GM23338 (cell line): ENCODE measurements at regions not wholly inside any gene's neighbourhood (a gene's known extent, or its start where the extent isn't known, plus 50 kb on each side); places are given as distances from the start of the nearest gene placed in this dataset.

ENCODE experiments used
- ATAC-seq: fragments of 200-7000 bp; cut with Tn5 transposase; 3 replicates; pipeline ENCODE4 v1.9.1; 2020
- DNase-seq: peaks from one replicate; pipeline ENCODE4 v3.0.0-alpha.2; 2015; ENCODE audit warnings: low spot score
- H2AFZ ChIP-seq: fragments of 200-600 bp; sonication (generic); 2 replicates; pipeline ENCODE4 v1.8.0; 2016; ENCODE audit warnings: antibody characterized with exemption, mild to moderate bottlenecking, moderate library complexity
- H3F3A ChIP-seq: fragments of 200-600 bp; sonication (generic); replicated peaks from 2 replicates; pipeline ENCODE4 v1.8.0; 2017; ENCODE audit warnings: antibody characterized with exemption, mixed run types, low read depth
- H3K27ac ChIP-seq: fragments of 200-600 bp; sonication (generic); 2 replicates; pipeline ENCODE4 v1.6.1; 2016; ENCODE audit warnings: low read depth
- H3K27me3 ChIP-seq: fragments of 200-600 bp; sonication (generic); 2 replicates; pipeline ENCODE4 v1.8.0; 2016; ENCODE audit warnings: mild to moderate bottlenecking, mixed run types, moderate library complexity; ENCODE audit not compliant: insufficient read depth
- H3K36me3 ChIP-seq: fragments of 200-600 bp; sonication (generic); 2 replicates; pipeline ENCODE4 v1.8.0; 2016; ENCODE audit warnings: mild to moderate bottlenecking; ENCODE audit not compliant: insufficient read depth
- H3K4me1 ChIP-seq: fragments of 200-600 bp; sonication (generic); 2 replicates; pipeline ENCODE4 v1.8.0; 2016; ENCODE audit warnings: mild to moderate bottlenecking, moderate library complexity; ENCODE audit not compliant: insufficient read depth
- H3K4me2 ChIP-seq: fragments of 200-600 bp; sonication (generic); 2 replicates; pipeline ENCODE4 v1.7.1; 2017; ENCODE audit warnings: mixed run types
- H3K4me3 ChIP-seq: fragments of 200-600 bp; sonication (generic); 2 replicates; pipeline ENCODE4 v1.6.1; 2016; ENCODE audit warnings: mixed run types
- H3K79me2 ChIP-seq: fragments of 200-600 bp; sonication (generic); replicated peaks from 2 replicates; pipeline ENCODE4 v1.8.0; 2017; ENCODE audit warnings: mild to moderate bottlenecking; ENCODE audit not compliant: insufficient read depth
- H3K9me2 ChIP-seq: fragments of 200-600 bp; sonication (generic); 2 replicates; pipeline ENCODE4 v1.8.0; 2017; ENCODE audit not compliant: insufficient read depth
- H4K20me1 ChIP-seq: fragments of 200-600 bp; sonication (generic); replicated peaks from 2 replicates; pipeline ENCODE4 v1.8.0; 2017; ENCODE audit warnings: mild to moderate bottlenecking; ENCODE audit not compliant: insufficient read depth
- H3K27ac Mint-ChIP-seq: 2 replicates; pipeline ENCODE4 v1.8.0; 2020; ENCODE audit warnings: inconsistent platforms, mild to moderate bottlenecking, moderate library complexity, mixed read lengths
- H3K27me3 Mint-ChIP-seq: 3 replicates; pipeline ENCODE4 v1.8.0; 2022; ENCODE audit warnings: low read depth, mild to moderate bottlenecking, moderate library complexity, mixed read lengths, inconsistent platforms; ENCODE audit not compliant: insufficient read depth, poor library complexity
- H3K36me3 Mint-ChIP-seq: 3 replicates; pipeline ENCODE4 v1.8.0; 2021; ENCODE audit warnings: low read depth, mild to moderate bottlenecking, inconsistent platforms, moderate library complexity, mixed read lengths
- H3K4me1 Mint-ChIP-seq: 3 replicates; pipeline ENCODE4 v1.8.0; 2020; ENCODE audit warnings: mild to moderate bottlenecking, inconsistent platforms, mixed read lengths
- H3K4me3 Mint-ChIP-seq: 3 replicates; pipeline ENCODE4 v1.8.0; 2021; ENCODE audit warnings: moderate library complexity, mild to moderate bottlenecking, inconsistent platforms, mixed read lengths
- H3K9me3 Mint-ChIP-seq: 3 replicates; pipeline ENCODE4 v1.8.0; 2020; ENCODE audit warnings: moderate library complexity, mild to moderate bottlenecking, inconsistent platforms, mixed read lengths
- CREB1 ChIP-seq: fragments of 250-450 bp; sonication (Bioruptor Pico); IDR thresholded peaks from 2 replicates; pipeline ENCODE4 v1.5.0; 2020; ENCODE audit warnings: low read depth, mild to moderate bottlenecking, moderate library complexity
- CTCF ChIP-seq, 2 experiments: fragments of 200-600 bp in 1 of 2; sonication (generic) in 1 of 2; conservative IDR thresholded peaks; 2 replicates each; pipeline versions ENCODE4 v1.5.1 to v1.6.1; 2016 to 2017; ENCODE audit warnings: antibody characterized with exemption in 2 of 2, low read depth in 2 of 2, mild to moderate bottlenecking in 2 of 2, moderate library complexity in 1 of 2
- EZH2 ChIP-seq: fragments of 200-600 bp; sonication (generic); IDR thresholded peaks from one replicate; pipeline ENCODE4 v1.8.0; 2017; ENCODE audit warnings: antibody characterized with exemption, mild to moderate bottlenecking, low read depth; ENCODE audit not compliant: unreplicated experiment
- JUNB ChIP-seq: IDR thresholded peaks from one replicate; pipeline ENCODE4 v1.6.1; 2016; ENCODE audit warnings: antibody characterized with exemption; ENCODE audit not compliant: unreplicated experiment
- NANOG ChIP-seq: IDR thresholded peaks from 2 replicates; pipeline ENCODE4 v1.6.1; 2016; ENCODE audit warnings: antibody characterized with exemption, borderline replicate concordance
- POLR2AphosphoS5 ChIP-seq: IDR thresholded peaks from 2 replicates; pipeline ENCODE4 v1.6.1; 2016; ENCODE audit warnings: antibody characterized with exemption, low read depth
- STAT1 ChIP-seq: IDR thresholded peaks from one replicate; pipeline ENCODE4 v1.6.1; 2016; ENCODE audit warnings: antibody characterized with exemption; ENCODE audit not compliant: unreplicated experiment
- ZNF331 ChIP-seq: fragments of 250-450 bp; sonication (Bioruptor Pico); IDR thresholded peaks from 2 replicates; pipeline ENCODE4 v1.5.0; 2020; ENCODE audit warnings: low read depth, mild to moderate bottlenecking, moderate library complexity
- ZNF462 ChIP-seq: fragments of 250-450 bp; sonication (Bioruptor Pico); IDR thresholded peaks from 2 replicates; pipeline ENCODE4 v1.5.0; 2020; ENCODE audit warnings: mild to moderate bottlenecking, moderate library complexity

- Mint-ChIP-seq H3K9me3 (peaks cover 19% of the 10 kb centered on the region), H3K36me3 (peaks cover 7% of the 10 kb centered on the region), H3K27me3 (peaks cover 2% of the 10 kb centered on the region), H3K27ac (no peak overlapping the region), H3K4me3 (no peak overlapping the region), H3K4me1 (no peaks in the 10 kb centered on the region; the same call in 1 of the 3 replicates)
- Histone ChIP-seq H3K36me3 (no peaks in the 10 kb centered on the region), H3K4me3 (no peak overlapping the region), H3K27me3 (no peaks in the 10 kb centered on the region), H3K4me2 (no peak overlapping the region), H3K9me2 (no peaks in the 10 kb centered on the region), H2AFZ (peak overlapping the region; percentile 90; the same call in 1 of the 2 replicates), H3K4me1 (no peaks in the 10 kb centered on the region), H3K27ac (no peak overlapping the region), H3F3A (no peaks in the 10 kb centered on the region), H3K79me2 (no peaks in the 10 kb centered on the region), H4K20me1 (no peaks in the 10 kb centered on the region)
- DNase-seq, result peak; percentile 71
- TF ChIP-seq CTCF (conservative IDR thresholded peaks at IDR 0.05; ENCODE audit: low read depth in 2 of 2) (peak; percentile 68 to 84), CREB1 (CRISPR knock-in tag) (no peak)
- ATAC-seq, result peak; percentile 89
Observed at GRCh38 chr10:81081887-81082620, 544.4 kb downstream of the SH2D4B start.

- H3K4me2 ChIP-seq, result no peak overlapping the region
- no peak overlapping the region for H3K27ac Mint-ChIP-seq
- no peaks in the 10 kb centered on the region for H4K20me1 ChIP-seq
- ATAC-seq (peak; percentile 53; the same call in 2 of the 3 replicates), DNase-seq (peak; percentile 1)
- H3K4me3 Mint-ChIP-seq, result no peak overlapping the region
- peaks cover 2% of the 10 kb centered on the region for H3K27me3 Mint-ChIP-seq
- H2AFZ ChIP-seq, result peak overlapping the region; percentile 90
- H3K36me3 Mint-ChIP-seq, result peaks cover 7% of the 10 kb centered on the region
- H3F3A ChIP-seq, result no peaks in the 10 kb centered on the region
- H3K9me2 ChIP-seq, result no peaks in the 10 kb centered on the region
- no peaks in the 10 kb centered on the region; the same call in 1 of the 3 replicates for H3K4me1 Mint-ChIP-seq
- no peaks in the 10 kb centered on the region for H3K79me2 ChIP-seq
- H3K4me3 ChIP-seq, result no peak overlapping the region
- H3K27ac ChIP-seq, result no peak overlapping the region
- no peaks in the 10 kb centered on the region for H3K36me3 ChIP-seq
- H3K27me3 ChIP-seq, result no peaks in the 10 kb centered on the region
- no peaks in the 10 kb centered on the region for H3K4me1 ChIP-seq
- peaks cover 19% of the 10 kb centered on the region for H3K9me3 Mint-ChIP-seq
- no peak for TF ChIP-seq NANOG
- no peak for TF ChIP-seq CTCF (conservative IDR thresholded peaks at IDR 0.05; ENCODE audit: low read depth in 2 of 2)
- no peak for TF ChIP-seq POLR2AphosphoS5
- no peak for TF ChIP-seq CREB1 (CRISPR knock-in tag)
- no peak for TF ChIP-seq EZH2
- TF ChIP-seq JUNB, result no peak
- TF ChIP-seq ZNF331 (CRISPR knock-in tag), result no peak
- no peak for TF ChIP-seq STAT1
- no peak for TF ChIP-seq ZNF462 (CRISPR knock-in tag)
Observed at GRCh38 chr10:81082621-81083376, 545.1 kb downstream of the SH2D4B start.
